C4-2B (cell line): ENCODE measurements at regions not wholly inside any gene's neighbourhood (a gene's known extent, or its start where the extent isn't known, plus 50 kb on each side); places are given as distances from the start of the nearest gene placed in this dataset.

ENCODE experiments used
- ZFX ChIP-seq: fragments of 450-650 bp; IDR thresholded peaks from 2 replicates; pipeline ENCODE4 v1.6.1; 2017
- TF ChIP-seq, protein P1 (sequence below): fragments of 450-650 bp; conservative IDR thresholded peaks from 2 replicates; pipeline ENCODE4 v1.5.1; 2017; ENCODE audit warnings: mild to moderate bottlenecking

DNA sequence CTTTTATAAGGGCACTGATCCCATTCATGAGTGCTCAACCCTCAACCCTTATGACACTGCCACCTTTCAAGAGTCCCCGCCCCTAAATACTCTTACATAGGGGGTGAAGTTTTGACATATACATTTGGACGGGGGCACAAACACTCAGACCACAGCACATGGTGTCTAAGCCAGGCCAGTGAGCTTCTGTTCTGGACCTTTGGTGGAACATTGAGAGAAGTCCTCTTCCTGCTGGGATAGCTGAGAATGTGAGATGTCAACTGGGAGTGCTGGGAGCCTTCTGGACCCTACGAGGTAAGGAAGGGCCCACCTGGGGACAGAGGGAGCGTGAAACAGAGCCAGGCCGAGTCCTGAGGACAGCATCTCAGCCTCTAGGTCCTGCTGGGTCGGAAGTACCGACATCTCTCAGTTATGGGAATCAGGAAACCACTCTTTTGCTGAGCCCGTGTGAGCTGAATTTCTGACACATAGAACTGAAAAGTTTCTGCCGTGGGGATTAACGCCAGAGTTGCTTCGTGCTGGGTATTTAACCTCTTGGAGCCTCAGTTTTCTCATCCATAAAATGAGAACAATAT, 114.9 kb downstream of the PDCL3 start:
- TF ChIP-seq, protein P1, sequence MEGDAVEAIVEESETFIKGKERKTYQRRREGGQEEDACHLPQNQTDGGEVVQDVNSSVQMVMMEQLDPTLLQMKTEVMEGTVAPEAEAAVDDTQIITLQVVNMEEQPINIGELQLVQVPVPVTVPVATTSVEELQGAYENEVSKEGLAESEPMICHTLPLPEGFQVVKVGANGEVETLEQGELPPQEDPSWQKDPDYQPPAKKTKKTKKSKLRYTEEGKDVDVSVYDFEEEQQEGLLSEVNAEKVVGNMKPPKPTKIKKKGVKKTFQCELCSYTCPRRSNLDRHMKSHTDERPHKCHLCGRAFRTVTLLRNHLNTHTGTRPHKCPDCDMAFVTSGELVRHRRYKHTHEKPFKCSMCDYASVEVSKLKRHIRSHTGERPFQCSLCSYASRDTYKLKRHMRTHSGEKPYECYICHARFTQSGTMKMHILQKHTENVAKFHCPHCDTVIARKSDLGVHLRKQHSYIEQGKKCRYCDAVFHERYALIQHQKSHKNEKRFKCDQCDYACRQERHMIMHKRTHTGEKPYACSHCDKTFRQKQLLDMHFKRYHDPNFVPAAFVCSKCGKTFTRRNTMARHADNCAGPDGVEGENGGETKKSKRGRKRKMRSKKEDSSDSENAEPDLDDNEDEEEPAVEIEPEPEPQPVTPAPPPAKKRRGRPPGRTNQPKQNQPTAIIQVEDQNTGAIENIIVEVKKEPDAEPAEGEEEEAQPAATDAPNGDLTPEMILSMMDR, result no peak
- TF ChIP-seq ZFX, result no peak
